KMS-11 (cell line): ENCODE measurements at regions not wholly inside any gene's neighbourhood (a gene's known extent, or its start where the extent isn't known, plus 50 kb on each side); places are given as distances from the start of the nearest gene placed in this dataset.

Experiments used
- H2AFZ ChIP-seq: fragments of 200-600 bp; sonication (generic); 2 replicates; pipeline ENCODE4 v1.6.1; 2016; ENCODE audit warnings: antibody characterized with exemption, mixed run types, low read depth
- H3K27ac ChIP-seq: fragments of 200-600 bp; sonication (generic); 2 replicates; pipeline ENCODE4 v1.6.1; 2016; ENCODE audit warnings: mild to moderate bottlenecking, mixed run types
- H3K27me3 ChIP-seq: fragments of 200-600 bp; sonication (generic); 2 replicates; pipeline ENCODE4 v1.6.1; 2017; ENCODE audit warnings: mild to moderate bottlenecking, low read depth, mixed run types, moderate library complexity; ENCODE audit not compliant: insufficient read depth
- H3K36me3 ChIP-seq: fragments of 200-600 bp; sonication (generic); 2 replicates; pipeline ENCODE4 v1.6.1; 2017; ENCODE audit warnings: mild to moderate bottlenecking, mixed run types; ENCODE audit not compliant: insufficient read depth
- H3K4me1 ChIP-seq: fragments of 200-600 bp; sonication (generic); 2 replicates; pipeline ENCODE4 v1.6.1; 2016; ENCODE audit warnings: mild to moderate bottlenecking, low read depth, mixed run types; ENCODE audit not compliant: poor library complexity, severe bottlenecking
- H3K4me2 ChIP-seq: fragments of 200-600 bp; sonication (generic); 2 replicates; pipeline ENCODE4 v1.7.0; 2016; ENCODE audit warnings: mild to moderate bottlenecking, mixed run types
- H3K4me3 ChIP-seq: fragments of 200-600 bp; sonication (generic); IDR thresholded peaks from 2 replicates; pipeline ENCODE4 v1.6.1; 2017; ENCODE audit warnings: low read depth, low read length, mixed read lengths; ENCODE audit not compliant: insufficient read depth
- H3K79me2 ChIP-seq: fragments of 200-600 bp; sonication (generic); 2 replicates; pipeline ENCODE4 v1.6.1; 2016; ENCODE audit warnings: low read depth, mixed run types; ENCODE audit not compliant: insufficient read depth
- H3K9ac ChIP-seq: fragments of 200-600 bp; sonication (generic); 2 replicates; pipeline ENCODE4 v1.6.1; 2016; ENCODE audit warnings: mild to moderate bottlenecking, mixed run types
- H4K20me1 ChIP-seq: fragments of 200-600 bp; sonication (generic); 2 replicates; pipeline ENCODE4 v1.6.1; 2016; ENCODE audit warnings: mild to moderate bottlenecking, mixed run types; ENCODE audit not compliant: insufficient read depth
- CTCF ChIP-seq: fragments of 200-600 bp; sonication (generic); conservative IDR thresholded peaks from 2 replicates; pipeline ENCODE4 v1.6.1; 2017; ENCODE audit warnings: low read depth, mild to moderate bottlenecking, antibody characterized with exemption, low read length, moderate library complexity, mixed read lengths

DNA sequence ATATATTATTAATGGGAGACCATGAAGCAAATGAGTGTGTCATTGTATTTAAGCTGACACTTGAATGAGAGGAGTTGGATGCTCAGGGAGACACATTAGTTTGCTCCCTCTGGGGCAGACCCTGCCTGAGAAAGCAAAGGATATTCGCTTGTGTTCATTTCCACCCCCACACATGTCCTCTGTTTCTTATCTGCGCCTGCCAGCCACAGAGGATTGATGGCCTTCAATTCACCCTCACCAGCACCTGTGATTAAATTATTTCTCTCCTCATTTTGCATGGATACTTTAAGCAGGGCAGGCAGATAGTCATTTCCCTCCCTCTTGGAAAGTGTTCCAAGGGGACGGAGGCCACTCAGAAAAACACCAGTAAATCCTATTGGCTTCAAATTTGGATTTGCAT, 185.2 kb upstream of the GMDS start:
- TF ChIP-seq CTCF, result no peak
- Histone ChIP-seq H3K4me1 (no peaks in the 10 kb centered on the region), H4K20me1 (no peaks in the 10 kb centered on the region), H3K4me2 (no peak overlapping the region), H3K4me3 (no peak overlapping the region), H3K79me2 (no peaks in the 10 kb centered on the region), H3K9ac (no peak overlapping the region), H3K27me3 (no peaks in the 10 kb centered on the region), H3K27ac (no peak overlapping the region), H3K36me3 (no peaks in the 10 kb centered on the region), H2AFZ (no peak overlapping the region)

GRCh38 chr6:2429460-2429859, 184.1 kb upstream of the GMDS start:
- TF ChIP-seq CTCF, result no peak
- H3K79me2 ChIP-seq, result no peaks in the 10 kb centered on the region
- no peak overlapping the region for H2AFZ ChIP-seq
- no peaks in the 10 kb centered on the region for H4K20me1 ChIP-seq
- no peaks in the 10 kb centered on the region for H3K36me3 ChIP-seq
- H3K4me1 ChIP-seq, result no peaks in the 10 kb centered on the region
- no peaks in the 10 kb centered on the region for H3K27me3 ChIP-seq
- no peak overlapping the region for H3K4me3 ChIP-seq
- H3K27ac ChIP-seq, result no peak overlapping the region
- no peak overlapping the region for H3K4me2 ChIP-seq
- no peak overlapping the region for H3K9ac ChIP-seq

GRCh38 chr6:2429032-2429431, 183.6 kb upstream of the GMDS start:
- H3K79me2 ChIP-seq, result no peaks in the 10 kb centered on the region

GRCh38 chr6:2426561-2427340, 181.3 kb upstream of the GMDS start:
- no peak for TF ChIP-seq CTCF
- Histone ChIP-seq H3K4me1 (no peaks in the 10 kb centered on the region), H2AFZ (no peak overlapping the region)

More at GRCh38 chr6:2429032-2429431, 183.6 kb upstream of the GMDS start:
- Histone ChIP-seq H3K27me3 (no peaks in the 10 kb centered on the region), H3K27ac (no peak overlapping the region), H3K36me3 (no peaks in the 10 kb centered on the region), H4K20me1 (no peaks in the 10 kb centered on the region), H3K4me2 (no peak overlapping the region), H3K4me1 (no peaks in the 10 kb centered on the region), H3K4me3 (no peak overlapping the region), H2AFZ (no peak overlapping the region), H3K9ac (no peak overlapping the region)
- no peak for TF ChIP-seq CTCF

More at GRCh38 chr6:2426561-2427340, 181.3 kb upstream of the GMDS start:
- Histone ChIP-seq H3K9ac (no peak overlapping the region), H3K27me3 (no peaks in the 10 kb centered on the region), H3K4me2 (no peak overlapping the region), H3K4me3 (no peak overlapping the region), H3K27ac (no peak overlapping the region), H3K79me2 (no peaks in the 10 kb centered on the region), H3K36me3 (no peaks in the 10 kb centered on the region), H4K20me1 (no peaks in the 10 kb centered on the region)
